Spleen (tissue), 7 donors: ENCODE measurements at regions not wholly inside any gene's neighbourhood (a gene's known extent, or its start where the extent isn't known, plus 50 kb on each side); places are given as distances from the start of the nearest gene placed in this dataset.

Source experiments
- POLR2A ChIP-seq, 3 donors: fragments of 450-650 bp; IDR thresholded peaks; one replicate each; pipeline ENCODE4 v1.5.1; 2017; ENCODE audit warnings: antibody characterized with exemption in 3 of 3, mild to moderate bottlenecking in 1 of 3
- TF ChIP-seq, protein P1 (sequence below), 11 experiments: fragments of 200-600 bp in 7 of 11; fragments of 450-650 bp in 4 of 11; sonication (generic) in 4 of 11; IDR thresholded peaks in 8 of 11; conservative IDR thresholded peaks in 3 of 11; 1 replicate in 7 of 11; 2 replicates in 4 of 11; pipeline versions ENCODE4 v1.4.0 to v1.8.0; 2016 to 2021; ENCODE audit warnings: antibody characterized with exemption in 11 of 11, inconsistent platforms in 4 of 11, mild to moderate bottlenecking in 1 of 11
- donor health status: DM: no; HTN: no; CAD: no; lungs with moderate emphysema.
- donor health status: DM: no; HTN: no; CAD: no.
- donor health status: DM: no; HTN: no; CAD: no.

DNA sequence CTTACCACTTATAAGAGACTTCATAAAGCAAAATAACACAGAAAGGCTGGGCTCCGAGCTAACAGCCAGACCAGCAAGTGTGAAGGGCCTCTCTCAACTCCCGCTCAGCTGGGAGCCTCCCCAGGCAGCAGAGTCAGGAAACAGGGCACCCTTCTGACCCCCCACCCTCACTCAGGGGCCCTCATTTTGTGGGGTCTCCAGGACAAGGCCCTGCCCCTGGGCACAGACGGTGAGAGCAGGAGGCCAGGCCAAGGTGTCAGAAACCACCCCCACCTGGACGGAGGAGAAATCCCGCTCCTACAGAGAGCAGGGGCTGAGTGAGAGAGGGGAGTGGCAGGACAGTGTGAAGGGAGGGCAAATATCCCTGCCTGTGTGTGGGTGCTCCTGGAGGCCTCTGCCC lies 135.8 kb upstream of the FOXD4L5 start:
- TF ChIP-seq, protein P1, sequence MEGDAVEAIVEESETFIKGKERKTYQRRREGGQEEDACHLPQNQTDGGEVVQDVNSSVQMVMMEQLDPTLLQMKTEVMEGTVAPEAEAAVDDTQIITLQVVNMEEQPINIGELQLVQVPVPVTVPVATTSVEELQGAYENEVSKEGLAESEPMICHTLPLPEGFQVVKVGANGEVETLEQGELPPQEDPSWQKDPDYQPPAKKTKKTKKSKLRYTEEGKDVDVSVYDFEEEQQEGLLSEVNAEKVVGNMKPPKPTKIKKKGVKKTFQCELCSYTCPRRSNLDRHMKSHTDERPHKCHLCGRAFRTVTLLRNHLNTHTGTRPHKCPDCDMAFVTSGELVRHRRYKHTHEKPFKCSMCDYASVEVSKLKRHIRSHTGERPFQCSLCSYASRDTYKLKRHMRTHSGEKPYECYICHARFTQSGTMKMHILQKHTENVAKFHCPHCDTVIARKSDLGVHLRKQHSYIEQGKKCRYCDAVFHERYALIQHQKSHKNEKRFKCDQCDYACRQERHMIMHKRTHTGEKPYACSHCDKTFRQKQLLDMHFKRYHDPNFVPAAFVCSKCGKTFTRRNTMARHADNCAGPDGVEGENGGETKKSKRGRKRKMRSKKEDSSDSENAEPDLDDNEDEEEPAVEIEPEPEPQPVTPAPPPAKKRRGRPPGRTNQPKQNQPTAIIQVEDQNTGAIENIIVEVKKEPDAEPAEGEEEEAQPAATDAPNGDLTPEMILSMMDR (IDR thresholded peaks at IDR 0.05 in 8 of 11, conservative IDR thresholded peaks at IDR 0.05 in 3 of 11): no peak
- TF ChIP-seq POLR2A (IDR thresholded peaks at IDR 0.05): no peak
